Activated CD4-positive, alpha-beta T cell treated with anti-CD3 and anti-CD28 coated beads, Interleukin-2, amount 50 U/mL, for 24 hours (primary cell): ENCODE measurements at regions not wholly inside any gene's neighbourhood (a gene's known extent, or its start where the extent isn't known, plus 50 kb on each side); places are given as distances from the start of the nearest gene placed in this dataset.
"Not testable (repeated sequence)": the region's sequence is repeated elsewhere in the genome, so short reads cannot be mapped to it uniquely, and the experiment has no call there.

Experiments
- DNase-seq, 2 donors: peaks; one replicate each; pipeline ENCODE4 v3.0.0-alpha.2; 2020; ENCODE audit warnings: low read depth in 1 of 2, low spot score in 1 of 2

GRCh38 chr3:34053626-34054025, 255.2 kb downstream of the PDCD6IP start:
- no peak for DNase-seq

GRCh38 chr3:34056181-34056910, 257.9 kb downstream of the PDCD6IP start:
- DNase-seq = no peak

GRCh38 chr3:34056951-34057390, 258.5 kb downstream of the PDCD6IP start:
- DNase-seq = no peak

- DNase-seq = not testable (repeated sequence)
Observed at GRCh38 chr3:34060995-34061394, 262.6 kb downstream of the PDCD6IP start.

GRCh38 chr3:34065901-34066300, 267.5 kb downstream of the PDCD6IP start:
- DNase-seq = no peak

GRCh38 chr3:34066328-34066727, 267.9 kb downstream of the PDCD6IP start:
- DNase-seq = no peak

- DNase-seq = no peak
Observed at GRCh38 chr3:34066999-34067398, 268.6 kb downstream of the PDCD6IP start.

GRCh38 chr3:34067536-34068051, 269.2 kb downstream of the PDCD6IP start:
- DNase-seq = no peak

- DNase-seq = no peak
Observed at GRCh38 chr3:34068505-34068904, 270.1 kb downstream of the PDCD6IP start.

GRCh38 chr3:34070831-34071585, 272.6 kb downstream of the PDCD6IP start:
- DNase-seq = no peak

- DNase-seq = no peak
Observed at GRCh38 chr3:34072297-34072696, 273.9 kb downstream of the PDCD6IP start.

GRCh38 chr3:34073111-34073510, 274.7 kb downstream of the PDCD6IP start:
- no peak for DNase-seq

GRCh38 chr3:34073961-34074360, 275.5 kb downstream of the PDCD6IP start:
- DNase-seq = no peak

GRCh38 chr3:34075975-34076374, 277.5 kb downstream of the PDCD6IP start:
- no peak for DNase-seq

- no peak for DNase-seq
Observed at GRCh38 chr3:34077417-34078195, 279.2 kb downstream of the PDCD6IP start.

- no peak for DNase-seq
Observed at GRCh38 chr3:34078418-34078817, 280.0 kb downstream of the PDCD6IP start.

- DNase-seq = not testable (repeated sequence)
Observed at GRCh38 chr3:34079849-34080248, 281.4 kb downstream of the PDCD6IP start.

- not testable (repeated sequence) for DNase-seq
Observed at GRCh38 chr3:34090379-34090778, 291.9 kb downstream of the PDCD6IP start.

GRCh38 chr3:34090876-34091275, 292.4 kb downstream of the PDCD6IP start:
- no peak for DNase-seq

GRCh38 chr3:34094280-34094679, 295.9 kb downstream of the PDCD6IP start:
- not testable (repeated sequence) for DNase-seq

GRCh38 chr3:34102288-34102687, 303.9 kb downstream of the PDCD6IP start:
- DNase-seq = no peak
